Stimulated activated CD4-positive, alpha-beta T cell treated with anti-CD3 and anti-CD28 coated beads, TNF-alpha, amount 100 ng/mL, for 4 hours (primary cell): ENCODE measurements at regions not wholly inside any gene's neighbourhood (a gene's known extent, or its start where the extent isn't known, plus 50 kb on each side); places are given as distances from the start of the nearest gene placed in this dataset.

ENCODE experiments used
- DNase-seq, 3 experiments: peaks; one replicate each; pipeline ENCODE4 v3.0.0-alpha.2; 2020; ENCODE audit warnings: low read depth in 3 of 3

- no peak for DNase-seq
Observed at GRCh38 chr1:87437663-87438295, 109.1 kb downstream of the LMO4 start.

GRCh38 chr1:87439821-87440220 lies 111.1 kb downstream of the LMO4 start:
- no peak for DNase-seq

GRCh38 chr1:87449348-87449963 lies 120.8 kb downstream of the LMO4 start:
- peak in 1 of 3 experiments; percentile 3 for DNase-seq

- no peak for DNase-seq
Observed at GRCh38 chr1:87450136-87450535, 121.5 kb downstream of the LMO4 start.

- no peak for DNase-seq
Observed at GRCh38 chr1:87450615-87451209, 122.0 kb downstream of the LMO4 start.

- no peak for DNase-seq
Observed at GRCh38 chr1:87451229-87451920, 122.7 kb downstream of the LMO4 start.

- no peak for DNase-seq
Observed at GRCh38 chr1:87452648-87453047, 124.0 kb downstream of the LMO4 start.

GRCh38 chr1:87457408-87457807 lies 128.7 kb downstream of the LMO4 start:
- DNase-seq = no peak

- no peak for DNase-seq
Observed at GRCh38 chr1:87462894-87463293, 134.2 kb downstream of the LMO4 start.

GRCh38 chr1:87464022-87464490 lies 135.4 kb downstream of the LMO4 start:
- no peak for DNase-seq

- DNase-seq = no peak
Observed at GRCh38 chr1:87466621-87467020, 137.9 kb downstream of the LMO4 start.

- no peak for DNase-seq
Observed at GRCh38 chr1:87472716-87473115, 144.0 kb downstream of the LMO4 start.

- no peak for DNase-seq
Observed at GRCh38 chr1:87473203-87473661, 144.6 kb downstream of the LMO4 start.

- DNase-seq = no peak
Observed at GRCh38 chr1:87474098-87474497, 145.4 kb downstream of the LMO4 start.

- DNase-seq = no peak
Observed at GRCh38 chr1:87478231-87478630, 149.6 kb downstream of the LMO4 start.

- DNase-seq = no peak
Observed at GRCh38 chr1:87495147-87495546, 166.5 kb downstream of the LMO4 start.

GRCh38 chr1:87495870-87496269 lies 167.2 kb downstream of the LMO4 start:
- DNase-seq = no peak

GRCh38 chr1:87497380-87498203 lies 168.9 kb downstream of the LMO4 start:
- no peak for DNase-seq

- DNase-seq = no peak
Observed at GRCh38 chr1:87501738-87502137, 173.1 kb downstream of the LMO4 start.

- no peak for DNase-seq
Observed at GRCh38 chr1:87505391-87505983, 176.8 kb downstream of the LMO4 start.

- no peak for DNase-seq
Observed at GRCh38 chr1:87506147-87506546, 177.5 kb downstream of the LMO4 start.
